Erythroblast (primary cell): ENCODE measurements at regions not wholly inside any gene's neighbourhood (a gene's known extent, or its start where the extent isn't known, plus 50 kb on each side); places are given as distances from the start of the nearest gene placed in this dataset.

ENCODE experiments used
- GATA1 ChIP-seq: IDR thresholded peaks from 2 replicates; pipeline ENCODE4 v1.6.1; 2011; ENCODE audit warnings: low read depth, mild to moderate bottlenecking, control low read depth, low read length, moderate library complexity
- POLR2A ChIP-seq: IDR thresholded peaks from 2 replicates; pipeline ENCODE4 v1.6.1; 2011; ENCODE audit warnings: mild to moderate bottlenecking, low read length

GRCh38 chr2:224241812-224242211 lies 160.1 kb downstream of the FAM124B start:
- TF ChIP-seq POLR2A, result no peak
- no peak for TF ChIP-seq GATA1
